ENCODE measurements at regions not wholly inside any gene's neighbourhood (a gene's known extent, or its start where the extent isn't known, plus 50 kb on each side); places are given as distances from the start of the nearest gene placed in this dataset.

GRCh38 chr2:145070703-145071102 is 550.8 kb upstream of the ZEB2 start:
- TF ChIP-seq CTCF (IDR thresholded peaks at IDR 0.05) (no peak), POLR2A (IDR thresholded peaks at IDR 0.05) (no peak)

All from sigmoid colon (tissue), 3 donors.